Fibroblast of peridontal ligament (primary cell): ENCODE measurements at regions not wholly inside any gene's neighbourhood (a gene's known extent, or its start where the extent isn't known, plus 50 kb on each side); places are given as distances from the start of the nearest gene placed in this dataset.
A peak's percentile ranks its signal among the peaks of the same experiment; 100 is the strongest.
"Not testable (repeated sequence)": the region's sequence is repeated elsewhere in the genome, so short reads cannot be mapped to it uniquely, and the experiment has no call there.

Experiments used
- DNase-seq: peaks from one replicate; pipeline ENCODE4 v3.0.0-alpha.2; 2010; ENCODE audit errors: extremely low read depth

DNA sequence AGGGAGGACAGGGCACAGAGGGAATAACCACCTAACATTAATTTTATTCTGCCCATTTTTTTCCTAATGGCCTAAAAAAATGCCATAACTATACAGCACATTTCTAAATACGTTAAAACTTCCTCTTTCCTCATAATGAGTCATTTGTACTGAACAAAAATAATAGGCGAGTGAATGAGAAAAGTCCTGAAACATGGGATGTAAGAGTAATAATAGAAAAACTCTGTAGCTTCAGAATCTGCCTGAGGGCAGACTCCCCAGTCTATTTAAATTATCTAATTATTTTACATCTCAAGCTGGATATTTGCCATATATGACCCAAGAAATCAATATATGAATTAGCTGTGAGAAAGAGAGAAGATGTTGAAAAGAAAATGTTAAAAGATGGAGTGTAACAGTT lies 285.1 kb downstream of the TMX3 start:
- DNase-seq: no peak

DNA sequence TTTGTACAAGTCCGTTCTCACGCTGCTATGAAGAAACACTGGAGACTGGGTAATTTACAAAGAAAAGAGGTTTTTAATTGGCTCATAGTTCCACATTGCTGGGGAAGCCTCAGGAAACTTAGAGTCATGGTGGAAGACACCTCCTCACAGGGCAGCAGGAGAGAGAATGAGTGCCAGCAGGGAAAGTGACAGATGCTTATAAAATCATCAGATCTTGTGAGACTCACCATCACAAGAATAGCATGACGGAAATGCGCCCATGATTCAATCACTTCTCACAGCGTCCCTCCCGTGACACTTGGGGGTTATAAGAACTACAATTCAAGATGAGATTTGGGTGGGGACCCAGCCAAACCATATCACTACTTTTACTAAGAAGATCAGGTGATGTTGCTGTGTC lies 285.8 kb downstream of the TMX3 start:
- no peak for DNase-seq

DNA sequence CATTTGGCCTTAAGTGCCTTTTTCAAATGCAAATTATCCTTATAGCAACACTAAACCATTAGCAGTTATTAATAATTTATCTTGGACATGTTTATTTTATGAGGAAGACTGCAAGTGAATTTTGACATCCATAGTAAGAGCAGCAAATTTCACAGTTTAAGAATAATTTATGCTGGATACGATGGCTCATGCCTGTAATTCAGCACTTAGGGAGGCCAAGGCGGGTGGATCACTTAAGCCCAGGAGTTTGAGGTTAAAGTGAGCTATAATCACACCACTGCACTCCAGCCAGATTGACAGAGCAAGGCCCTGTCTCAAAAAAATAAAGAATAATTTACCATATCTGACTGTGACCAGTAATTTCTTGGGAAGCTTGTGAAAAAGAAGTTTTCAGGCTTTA lies 286.2 kb downstream of the TMX3 start:
- no peak for DNase-seq

DNA sequence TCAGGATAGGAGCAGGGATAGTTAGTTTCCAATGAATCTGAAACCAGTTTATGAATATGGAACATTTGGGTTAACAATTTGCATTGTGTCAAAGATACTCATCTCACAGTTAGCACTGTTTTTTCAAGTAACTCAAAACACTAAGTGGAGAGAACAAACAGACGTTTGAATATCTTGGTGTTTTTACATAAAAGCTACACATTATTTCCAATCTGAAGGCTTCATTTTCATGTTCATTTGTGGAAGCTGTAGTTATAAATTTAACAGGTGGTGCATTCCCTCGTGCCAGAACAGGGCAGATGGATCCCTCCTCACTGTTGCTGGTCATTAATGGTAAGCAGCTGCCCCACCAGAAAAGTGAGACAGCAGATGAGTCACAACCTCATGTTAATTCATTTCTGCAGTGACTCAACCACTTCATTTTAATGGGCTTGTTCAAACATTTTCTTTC lies 286.9 kb downstream of the TMX3 start:
- DNase-seq: peak; percentile 80

DNA sequence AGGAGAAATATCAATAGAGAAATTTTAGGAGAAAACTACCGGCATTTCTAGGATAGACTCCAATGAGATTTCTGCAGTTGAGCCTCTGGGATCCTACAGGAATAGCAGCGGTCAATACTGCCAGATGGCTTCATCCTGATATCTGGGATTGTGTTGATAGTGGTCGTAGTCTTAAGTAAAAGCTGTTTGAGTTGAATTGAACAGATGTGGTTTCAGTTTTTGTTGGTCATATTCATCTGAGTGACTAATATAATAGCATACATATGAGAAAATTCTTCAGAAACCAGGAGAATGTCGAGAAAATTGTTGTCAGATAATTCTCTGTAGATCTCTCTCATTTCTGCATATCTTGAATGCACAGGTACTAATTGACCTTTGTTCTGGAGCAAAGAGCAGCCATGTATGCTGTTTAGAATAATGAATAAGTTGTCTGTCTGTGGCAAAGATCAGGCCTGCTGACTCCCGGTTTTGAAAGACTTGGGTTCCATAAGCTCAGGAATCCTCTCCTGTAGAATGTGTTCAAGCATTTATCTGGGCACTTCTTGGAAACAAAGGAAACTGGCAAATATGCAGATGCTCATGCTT lies 288.1 kb downstream of the TMX3 start:
- peak; percentile 74 for DNase-seq

DNA sequence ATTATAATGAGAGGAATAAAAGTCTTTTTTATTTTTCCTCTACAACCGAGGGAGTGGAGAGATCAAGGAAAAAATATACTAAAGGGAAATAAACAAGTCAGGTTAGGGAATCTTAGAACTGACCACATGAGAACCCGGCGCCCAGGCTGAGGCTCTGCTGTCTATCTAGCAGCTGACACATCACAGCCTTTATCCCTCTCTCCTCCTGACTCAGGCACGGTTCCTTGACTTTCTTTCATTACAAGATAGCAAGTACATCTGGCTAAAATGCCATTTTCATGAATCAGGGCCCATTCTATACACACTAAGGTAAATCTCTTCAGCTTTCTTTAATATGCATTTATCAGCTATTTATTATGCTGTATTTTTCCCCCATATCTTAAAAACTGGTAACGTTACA lies 296.0 kb downstream of the TMX3 start:
- DNase-seq: no peak

- no peak for DNase-seq
Measured at GRCh38 chr18:68418226-68418868, 296.6 kb downstream of the TMX3 start.

- peak; percentile 57 for DNase-seq
Measured at GRCh38 chr18:68417826-68418225, 297.1 kb downstream of the TMX3 start.

DNA sequence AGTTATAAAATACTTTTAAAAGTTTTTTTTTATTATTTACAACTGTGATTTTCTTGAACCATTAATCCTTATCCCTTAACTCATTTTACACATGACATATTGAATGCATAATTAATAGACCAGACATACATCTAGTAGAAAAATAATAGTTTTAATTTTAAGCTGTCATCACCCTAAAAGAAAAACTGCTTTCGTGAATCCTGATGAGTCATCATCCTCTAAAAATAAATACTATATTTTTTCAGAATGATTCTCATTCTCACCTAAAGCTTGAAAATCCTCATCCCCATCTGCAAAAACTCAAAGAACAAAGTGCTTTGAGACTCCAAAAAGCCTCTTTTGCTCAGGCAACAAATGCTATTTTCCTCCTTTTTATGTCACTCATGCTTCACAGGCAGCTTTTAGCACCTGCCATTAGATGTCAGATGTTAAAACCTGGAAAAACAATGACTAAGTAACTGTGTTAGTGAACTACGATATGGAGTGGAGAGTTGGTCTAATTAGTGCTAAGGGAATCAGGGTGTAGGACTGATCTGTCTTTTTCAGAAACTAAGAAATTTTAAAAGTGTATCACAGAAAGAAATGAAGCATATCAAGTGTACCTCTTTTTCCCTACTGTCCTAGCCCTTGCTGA lies 297.6 kb downstream of the TMX3 start:
- no peak for DNase-seq

GRCh38 chr18:68414407-68414806 lies 300.5 kb downstream of the TMX3 start:
- DNase-seq: no peak

DNA sequence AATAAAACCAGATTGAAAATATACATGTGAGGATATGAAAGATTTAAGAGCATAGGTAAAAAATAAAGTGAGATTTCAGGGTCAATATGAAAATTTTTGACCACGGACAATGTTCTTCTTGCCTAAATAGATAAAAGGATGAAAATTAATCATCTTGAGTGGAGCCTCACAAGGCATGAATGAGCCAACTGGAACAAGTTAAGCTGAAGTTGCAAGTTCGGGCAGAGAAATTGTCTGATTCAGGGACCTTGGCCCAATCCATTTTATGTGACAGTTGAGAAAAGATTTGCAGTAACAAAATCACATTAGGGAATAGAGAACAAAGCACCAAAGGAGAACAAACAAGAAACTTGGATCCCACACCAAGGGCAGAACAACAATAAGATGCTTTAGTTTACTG lies 305.3 kb downstream of the TMX3 start:
- DNase-seq: no peak

DNA sequence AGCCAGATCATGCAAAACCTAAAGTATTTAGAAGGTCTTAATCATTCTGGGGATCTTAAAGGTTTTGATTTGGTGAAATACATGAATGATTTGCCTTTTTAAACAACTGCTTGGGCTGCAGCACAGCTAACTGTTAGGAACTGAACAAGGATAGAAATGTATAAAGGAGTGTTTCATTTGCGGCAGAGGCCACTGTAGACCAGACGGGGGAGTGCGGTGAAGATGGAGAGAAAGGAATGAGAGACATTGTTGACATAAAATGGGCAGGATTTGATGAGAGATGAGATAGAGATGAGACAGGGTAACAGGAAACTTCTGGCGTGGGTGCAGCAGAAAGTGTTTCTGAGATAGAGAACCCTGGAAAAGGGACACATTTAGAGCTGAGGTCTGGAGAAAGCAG lies 308.1 kb downstream of the TMX3 start:
- DNase-seq: no peak

- no peak for DNase-seq
Measured at GRCh38 chr18:68402784-68403183, 312.1 kb downstream of the TMX3 start.

GRCh38 chr18:68400889-68401288 lies 314.0 kb downstream of the TMX3 start:
- no peak for DNase-seq

GRCh38 chr18:68399721-68400120 lies 315.2 kb downstream of the TMX3 start:
- DNase-seq: no peak

- DNase-seq: no peak
Measured at GRCh38 chr18:68397241-68398035, 317.5 kb downstream of the TMX3 start.

- DNase-seq: no peak
Measured at GRCh38 chr18:68394705-68395104, 320.2 kb downstream of the TMX3 start.

- DNase-seq: no peak
Measured at GRCh38 chr18:68391801-68392200, 323.1 kb downstream of the TMX3 start.

DNA sequence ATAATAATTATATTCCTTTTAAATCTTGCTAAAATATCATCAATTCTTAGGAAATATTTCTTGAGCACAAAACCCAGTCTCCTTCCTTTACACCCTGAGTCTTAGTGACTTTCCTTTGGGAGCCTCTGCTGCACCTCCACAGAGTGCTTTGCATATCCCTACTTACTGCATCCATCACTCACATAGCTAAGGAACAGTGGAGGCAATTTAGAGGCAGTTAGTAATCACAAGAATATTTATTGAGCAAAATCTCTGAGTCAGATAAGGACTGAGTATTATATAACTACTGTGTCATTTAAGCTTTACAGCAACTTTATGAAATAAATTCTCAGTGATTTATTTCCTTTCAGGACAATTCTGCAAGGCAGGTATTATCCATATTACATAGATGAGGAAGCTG lies 327.7 kb downstream of the TMX3 start:
- DNase-seq: peak; percentile 35

- not testable (repeated sequence) for DNase-seq
Measured at GRCh38 chr18:68383979-68384378, 330.9 kb downstream of the TMX3 start.

DNA sequence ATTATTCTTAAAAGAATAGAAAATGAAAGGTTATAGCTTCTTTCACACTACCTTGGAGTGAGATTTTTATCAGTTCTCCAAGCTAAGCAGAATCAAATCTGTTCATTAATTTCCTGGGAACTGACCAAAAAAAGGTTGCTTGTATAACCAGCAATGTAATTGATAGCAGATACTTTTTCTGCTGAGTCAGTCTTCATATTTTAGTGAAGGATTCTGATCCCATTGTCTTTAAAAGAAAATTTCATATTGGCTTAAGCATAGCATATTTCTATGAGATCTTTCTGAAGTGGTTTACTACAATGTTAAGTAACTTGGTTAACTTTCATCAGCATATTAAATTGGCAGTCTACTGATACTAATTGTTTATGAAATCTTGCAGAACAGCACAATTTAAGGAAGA lies 338.0 kb downstream of the TMX3 start:
- DNase-seq: peak; percentile 82

GRCh38 chr18:68362907-68363306 lies 352.0 kb downstream of the TMX3 start:
- no peak for DNase-seq

DNA sequence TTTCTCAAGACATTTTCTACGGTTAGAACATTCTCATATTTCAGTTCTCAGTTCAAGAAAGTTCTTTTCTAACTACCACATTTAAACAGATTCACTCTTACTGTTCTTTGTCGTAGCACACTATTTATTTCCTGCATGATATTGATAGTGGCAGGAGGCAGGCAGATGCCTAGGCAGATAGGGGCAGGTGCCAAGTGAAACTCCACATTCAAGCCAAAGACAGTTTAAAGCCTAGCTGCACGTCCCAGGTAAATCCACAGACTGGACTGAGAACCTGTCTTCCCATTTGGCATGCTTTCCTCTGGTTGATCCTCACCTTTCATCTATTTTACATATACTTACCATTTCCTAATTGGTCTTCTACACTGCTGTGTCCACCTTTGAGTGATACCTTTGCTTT lies 359.3 kb downstream of the TMX3 start:
- DNase-seq: no peak
